K562 (cell line): ENCODE measurements at regions not wholly inside any gene's neighbourhood (a gene's known extent, or its start where the extent isn't known, plus 50 kb on each side); places are given as distances from the start of the nearest gene placed in this dataset.

ENCODE experiments used
- BDP1 ChIP-seq: IDR thresholded peaks from 3 replicates; pipeline ENCODE4 v1.6.1; 2011; ENCODE audit not compliant: insufficient read length, insufficient read depth
- BMI1 ChIP-seq: fragments of 150-350 bp; IDR thresholded peaks from 2 replicates; pipeline ENCODE4 v1.6.1; 2014; ENCODE audit warnings: low read length
- ELK3 ChIP-seq: fragments of 450-650 bp; formaldehyde crosslinking; IDR thresholded peaks from 2 replicates; pipeline ENCODE4 v1.4.0; 2020; ENCODE audit warnings: mild to moderate bottlenecking
- EP400 ChIP-seq: fragments of 450-650 bp; IDR thresholded peaks from 2 replicates; pipeline ENCODE4 v1.6.1; 2017; ENCODE audit warnings: antibody characterized with exemption, mild to moderate bottlenecking, moderate library complexity
- HDAC8 ChIP-seq: fragments of 450-650 bp; IDR thresholded peaks from 2 replicates; pipeline ENCODE4 v1.6.1; 2016; ENCODE audit warnings: mild to moderate bottlenecking, missing genetic modification characterization, moderate library complexity, missing compliant biosample characterization
- IRF9 ChIP-seq: fragments of 450-650 bp; IDR thresholded peaks from 2 replicates; pipeline ENCODE4 v1.6.1; 2016; ENCODE audit warnings: missing biosample characterization, missing genetic modification characterization
- LEF1 ChIP-seq: fragments of 450-650 bp; IDR thresholded peaks from 2 replicates; pipeline ENCODE4 v1.6.1; 2016; ENCODE audit warnings: mild to moderate bottlenecking
- RERE ChIP-seq: sonication (generic); formaldehyde crosslinking; IDR thresholded peaks from 2 replicates; pipeline ENCODE4 v1.8.0; 2023; ENCODE audit warnings: missing genetic modification reagents, mild to moderate bottlenecking, borderline replicate concordance
- SETDB1 ChIP-seq: IDR thresholded peaks from one replicate; pipeline ENCODE4 v1.6.1; 2012; ENCODE audit warnings: low read length, control low read depth, inconsistent platforms
- SIRT6 ChIP-seq: IDR thresholded peaks from one replicate; pipeline ENCODE4 v1.6.1; 2012; ENCODE audit warnings: low read depth, mild to moderate bottlenecking, control low read depth, inconsistent platforms, low read length, moderate library complexity
- ZBED1 ChIP-seq: IDR thresholded peaks from 2 replicates; pipeline ENCODE4 v1.6.1; 2014
- ZNF766 ChIP-seq: fragments of 200-800 bp; sonication (Bioruptor generic); conservative IDR thresholded peaks from 2 replicates; pipeline ENCODE4 v1.6.1; 2016; ENCODE audit warnings: missing genetic modification characterization, missing compliant biosample characterization

- TF ChIP-seq BMI1 (no peak), ZNF766 (CRISPR knock-in tag) (no peak), EP400 (no peak), BDP1 (no peak), SIRT6 (no peak), SETDB1 (no peak), HDAC8 (tag) (no peak), IRF9 (no peak), RERE (no peak), ZBED1 (no peak), LEF1 (no peak), ELK3 (CRISPR knock-in tag) (no peak)
Measured at GRCh38 chr16:18048853-18049546, 287.5 kb downstream of the NPIPA8 start (continued).
